Naive B cell (primary cell): ENCODE measurements at regions not wholly inside any gene's neighbourhood (a gene's known extent, or its start where the extent isn't known, plus 50 kb on each side); places are given as distances from the start of the nearest gene placed in this dataset.

Experiments used
- ATAC-seq, 2 donors: fragments of 150-1000 bp; cut with Tn5 transposase; 2 replicates each; pipeline ENCODE4 v1.10.0; 2021; ENCODE audit warnings: low read depth in 2 of 2, mild to moderate bottlenecking in 2 of 2, moderate library complexity in 2 of 2
- DNase-seq: peaks from one replicate; pipeline ENCODE4 v3.0.0; 2022
- H3K27ac Mint-ChIP-seq, 6 donors: one replicate each; pipeline ENCODE4 v1.8.0; 2020 to 2022; ENCODE audit warnings: mild to moderate bottlenecking in 6 of 6, mixed read lengths in 6 of 6, moderate library complexity in 5 of 6, inconsistent platforms in 2 of 6
- H3K27me3 Mint-ChIP-seq, 3 donors: one replicate each; pipeline ENCODE4 v1.8.0; 2021 to 2022; ENCODE audit warnings: mixed read lengths in 3 of 3, mild to moderate bottlenecking in 1 of 3
- H3K36me3 Mint-ChIP-seq, 2 donors: one replicate each; pipeline ENCODE4 v1.8.0; 2020 to 2022; ENCODE audit warnings: mixed read lengths in 2 of 2, inconsistent platforms in 1 of 2, mild to moderate bottlenecking in 1 of 2
- H3K4me1 Mint-ChIP-seq, 3 donors: one replicate each; pipeline ENCODE4 v1.8.0; 2020 to 2022; ENCODE audit warnings: mixed read lengths in 3 of 3, inconsistent platforms in 1 of 3, mild to moderate bottlenecking in 1 of 3, moderate library complexity in 1 of 3
- H3K4me3 Mint-ChIP-seq, 8 donors: one replicate each; pipeline ENCODE4 v1.8.0; 2020 to 2022; ENCODE audit warnings: mild to moderate bottlenecking in 8 of 8, mixed read lengths in 8 of 8, moderate library complexity in 8 of 8, inconsistent platforms in 2 of 8
- H3K9me3 Mint-ChIP-seq, 7 donors: one replicate each; pipeline ENCODE4 v1.8.0; 2020 to 2022; ENCODE audit warnings: mixed read lengths in 7 of 7, mild to moderate bottlenecking in 5 of 7, inconsistent platforms in 2 of 7, moderate library complexity in 1 of 7

GRCh38 chr3:181764544-181764943 lies 52.8 kb downstream of the SOX2 start:
- no peaks in the 10 kb centered on the region for H3K36me3 Mint-ChIP-seq
- H3K4me3 Mint-ChIP-seq, result peak overlapping the region in 1 of 8 donors; percentile 6
- no peak for ATAC-seq
- no peak for DNase-seq
- peaks cover 0 to 5% (median 5%) of the 10 kb centered on the region in 3 donors for H3K27me3 Mint-ChIP-seq
- H3K27ac Mint-ChIP-seq, result peak overlapping the region in 1 of 6 donors; percentile 74
- no peaks in the 10 kb centered on the region for H3K4me1 Mint-ChIP-seq
- peaks cover 0 to 3% (median 0%) of the 10 kb centered on the region in 7 donors for H3K9me3 Mint-ChIP-seq

- H3K36me3 Mint-ChIP-seq, result no peaks in the 10 kb centered on the region
- no peak overlapping the region for H3K4me3 Mint-ChIP-seq
- peaks cover 0 to 5% (median 5%) of the 10 kb centered on the region in 3 donors for H3K27me3 Mint-ChIP-seq
- ATAC-seq (no peak), DNase-seq (no peak)
- H3K27ac Mint-ChIP-seq, result no peak overlapping the region
- H3K4me1 Mint-ChIP-seq, result no peaks in the 10 kb centered on the region
- peaks cover 0 to 1% (median 0%) of the 10 kb centered on the region in 7 donors for H3K9me3 Mint-ChIP-seq
Observed at GRCh38 chr3:181770296-181770695, 58.6 kb downstream of the SOX2 start.

- Mint-ChIP-seq H3K27me3 (peaks cover 0 to 5% (median 5%) of the 10 kb centered on the region in 3 donors), H3K27ac (no peak overlapping the region), H3K4me3 (no peak overlapping the region), H3K4me1 (no peaks in the 10 kb centered on the region), H3K36me3 (no peaks in the 10 kb centered on the region), H3K9me3 (peaks cover 0 to 1% (median 0%) of the 10 kb centered on the region in 7 donors)
- no peak for ATAC-seq
- no peak for DNase-seq
Observed at GRCh38 chr3:181771120-181771519, 59.4 kb downstream of the SOX2 start.

GRCh38 chr3:181772166-181772565 lies 60.4 kb downstream of the SOX2 start:
- peaks cover 0 to 5% (median 5%) of the 10 kb centered on the region in 3 donors for H3K27me3 Mint-ChIP-seq
- no peak for DNase-seq
- H3K4me3 Mint-ChIP-seq, result no peak overlapping the region
- ATAC-seq, result no peak
- no peaks in the 10 kb centered on the region for H3K9me3 Mint-ChIP-seq
- H3K27ac Mint-ChIP-seq, result no peak overlapping the region
- H3K36me3 Mint-ChIP-seq, result no peaks in the 10 kb centered on the region
- no peaks in the 10 kb centered on the region for H3K4me1 Mint-ChIP-seq

- Mint-ChIP-seq H3K4me1 (no peaks in the 10 kb centered on the region), H3K36me3 (no peaks in the 10 kb centered on the region), H3K4me3 (no peak overlapping the region), H3K27ac (no peak overlapping the region), H3K9me3 (peaks cover 0 to 6% (median 0%) of the 10 kb centered on the region in 7 donors), H3K27me3 (peaks cover 0 to 5% (median 0%) of the 10 kb centered on the region in 3 donors)
- ATAC-seq (no peak), DNase-seq (no peak)
Observed at GRCh38 chr3:181773921-181774320, 62.2 kb downstream of the SOX2 start.

GRCh38 chr3:181782306-181782954 lies 70.7 kb downstream of the SOX2 start:
- Mint-ChIP-seq H3K27ac (no peak overlapping the region), H3K36me3 (no peaks in the 10 kb centered on the region), H3K4me1 (no peaks in the 10 kb centered on the region), H3K4me3 (no peak overlapping the region), H3K27me3 (no peaks in the 10 kb centered on the region), H3K9me3 (peaks cover 0 to 6% (median 0%) of the 10 kb centered on the region in 7 donors)
- ATAC-seq (no peak), DNase-seq (no peak)

- no peaks in the 10 kb centered on the region for H3K27me3 Mint-ChIP-seq
- no peak for DNase-seq
- no peak overlapping the region for H3K4me3 Mint-ChIP-seq
- H3K9me3 Mint-ChIP-seq, result peaks cover 0 to 2% (median 0%) of the 10 kb centered on the region in 7 donors
- no peaks in the 10 kb centered on the region for H3K36me3 Mint-ChIP-seq
- ATAC-seq, result no peak
- H3K27ac Mint-ChIP-seq, result no peak overlapping the region
- H3K4me1 Mint-ChIP-seq, result no peaks in the 10 kb centered on the region
Observed at GRCh38 chr3:181790561-181790960, 78.8 kb downstream of the SOX2 start.

- H3K4me3 Mint-ChIP-seq, result no peak overlapping the region
- no peak for ATAC-seq
- no peak for DNase-seq
- H3K27me3 Mint-ChIP-seq, result no peaks in the 10 kb centered on the region
- no peak overlapping the region for H3K27ac Mint-ChIP-seq
- H3K36me3 Mint-ChIP-seq, result no peaks in the 10 kb centered on the region
- H3K4me1 Mint-ChIP-seq, result no peaks in the 10 kb centered on the region
- peaks cover 0 to 2% (median 0%) of the 10 kb centered on the region in 7 donors for H3K9me3 Mint-ChIP-seq
Observed at GRCh38 chr3:181791056-181791955, 79.6 kb downstream of the SOX2 start.

GRCh38 chr3:181793006-181793405 lies 81.3 kb downstream of the SOX2 start:
- DNase-seq (no peak), ATAC-seq (no peak)
- Mint-ChIP-seq H3K36me3 (no peaks in the 10 kb centered on the region), H3K27me3 (no peaks in the 10 kb centered on the region), H3K9me3 (peaks cover 0 to 2% (median 0%) of the 10 kb centered on the region in 7 donors), H3K27ac (no peak overlapping the region), H3K4me3 (no peak overlapping the region), H3K4me1 (no peaks in the 10 kb centered on the region)

GRCh38 chr3:181794011-181794790 lies 82.5 kb downstream of the SOX2 start:
- no peak overlapping the region for H3K4me3 Mint-ChIP-seq
- H3K27ac Mint-ChIP-seq, result no peak overlapping the region
- DNase-seq, result no peak
- H3K27me3 Mint-ChIP-seq, result no peaks in the 10 kb centered on the region
- H3K9me3 Mint-ChIP-seq, result peaks cover 0 to 2% (median 0%) of the 10 kb centered on the region in 7 donors
- H3K36me3 Mint-ChIP-seq, result no peaks in the 10 kb centered on the region
- ATAC-seq, result no peak
- no peaks in the 10 kb centered on the region for H3K4me1 Mint-ChIP-seq

GRCh38 chr3:181796641-181797040 lies 84.9 kb downstream of the SOX2 start:
- Mint-ChIP-seq H3K36me3 (no peaks in the 10 kb centered on the region), H3K9me3 (peaks cover 0 to 4% (median 0%) of the 10 kb centered on the region in 7 donors), H3K27me3 (no peaks in the 10 kb centered on the region), H3K27ac (peak overlapping the region in 1 of 6 donors; percentile 44), H3K4me1 (no peaks in the 10 kb centered on the region), H3K4me3 (no peak overlapping the region)
- no peak for DNase-seq
- ATAC-seq, result no peak

GRCh38 chr3:181797431-181797830 lies 85.7 kb downstream of the SOX2 start:
- Mint-ChIP-seq H3K27me3 (no peaks in the 10 kb centered on the region), H3K4me3 (no peak overlapping the region), H3K27ac (no peak overlapping the region), H3K4me1 (no peaks in the 10 kb centered on the region), H3K9me3 (peaks cover 0 to 6% (median 0%) of the 10 kb centered on the region in 7 donors), H3K36me3 (no peaks in the 10 kb centered on the region)
- DNase-seq, result no peak
- no peak for ATAC-seq

GRCh38 chr3:181805703-181806102 lies 94.0 kb downstream of the SOX2 start:
- Mint-ChIP-seq H3K4me1 (peaks cover 0 to 14% (median 2%) of the 10 kb centered on the region in 3 donors), H3K36me3 (no peaks in the 10 kb centered on the region), H3K4me3 (no peak overlapping the region), H3K27ac (no peak overlapping the region), H3K9me3 (peaks cover 0 to 9% (median 0%) of the 10 kb centered on the region in 7 donors), H3K27me3 (no peaks in the 10 kb centered on the region)
- ATAC-seq, result no peak
- no peak for DNase-seq
